ENCODE measurements at regions not wholly inside any gene's neighbourhood (a gene's known extent, or its start where the extent isn't known, plus 50 kb on each side); places are given as distances from the start of the nearest gene placed in this dataset.

GRCh38 chr20:22403632-22404361 is 180.6 kb downstream of the FOXA2 start:
- no peak for ATAC-seq

DNA sequence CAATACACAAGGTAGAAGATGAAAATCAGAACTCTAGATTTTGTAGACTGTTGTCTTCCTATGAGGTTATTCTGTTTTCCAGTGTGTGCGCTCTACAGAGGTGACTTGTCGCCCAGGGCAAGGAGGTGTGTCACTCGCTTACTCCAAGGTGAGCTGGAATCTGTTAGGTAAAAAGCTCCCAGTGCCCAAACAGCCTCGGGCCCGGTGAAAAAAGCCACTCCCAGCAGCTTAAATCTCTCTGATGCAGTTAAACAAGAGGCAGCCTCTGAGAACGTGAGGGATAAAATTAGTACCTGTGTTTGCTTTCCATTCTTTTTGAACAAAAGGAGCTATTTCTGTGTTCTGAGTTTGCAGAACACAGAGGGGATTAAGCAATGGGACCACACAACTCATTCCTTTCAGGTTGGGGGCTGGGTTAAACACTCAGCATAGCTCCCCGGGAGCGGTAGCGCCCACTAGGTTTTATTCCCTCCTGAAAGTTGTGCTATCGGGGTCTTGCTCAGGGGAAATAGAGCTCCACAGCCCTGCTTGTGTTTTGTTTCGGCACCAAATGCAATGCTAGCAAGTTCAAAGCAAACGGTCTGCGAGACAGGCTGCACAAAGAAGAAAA is 181.2 kb downstream of the FOXA2 start:
- ATAC-seq = peak; percentile 71

DNA sequence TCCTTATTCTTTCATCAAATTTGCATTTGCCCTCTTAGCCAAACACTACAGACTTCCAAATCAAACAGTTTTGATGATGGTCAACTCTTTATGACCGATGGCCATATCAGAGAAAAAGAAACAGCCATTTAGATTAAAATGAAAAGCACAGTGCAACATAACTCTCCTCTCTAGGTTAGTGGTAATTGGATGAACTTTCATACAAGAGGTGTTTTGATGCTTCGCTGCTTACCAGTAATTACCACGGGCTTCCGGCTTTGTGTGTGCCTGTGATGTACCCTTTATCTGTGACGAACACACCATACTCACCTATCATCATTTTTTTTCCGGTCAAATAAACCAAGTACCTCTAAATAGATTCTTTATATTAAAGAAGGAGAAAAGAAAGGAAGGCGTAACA is 181.8 kb downstream of the FOXA2 start:
- ATAC-seq = no peak

DNA sequence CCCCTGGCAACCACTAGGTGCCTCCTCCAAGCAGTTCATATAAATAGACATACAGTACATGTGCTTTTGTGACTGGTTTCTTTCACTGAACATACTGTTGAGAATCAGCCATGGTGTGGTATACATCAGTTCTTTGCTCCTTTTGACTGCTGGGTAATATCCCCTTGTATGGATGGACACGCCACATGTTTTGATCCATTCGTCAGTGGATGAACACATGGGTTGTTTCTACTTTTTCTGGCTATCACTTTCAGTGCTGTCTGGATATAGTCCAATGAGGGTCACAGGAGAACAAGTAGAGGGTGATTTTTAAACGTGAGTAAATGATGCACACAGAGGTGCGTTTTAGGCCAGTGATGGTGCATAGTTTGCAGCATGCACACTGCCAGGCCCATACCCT is 183.9 kb downstream of the FOXA2 start:
- no peak for ATAC-seq

- no peak for ATAC-seq
Observed at GRCh38 chr20:22394583-22394982, 189.8 kb downstream of the FOXA2 start.

DNA sequence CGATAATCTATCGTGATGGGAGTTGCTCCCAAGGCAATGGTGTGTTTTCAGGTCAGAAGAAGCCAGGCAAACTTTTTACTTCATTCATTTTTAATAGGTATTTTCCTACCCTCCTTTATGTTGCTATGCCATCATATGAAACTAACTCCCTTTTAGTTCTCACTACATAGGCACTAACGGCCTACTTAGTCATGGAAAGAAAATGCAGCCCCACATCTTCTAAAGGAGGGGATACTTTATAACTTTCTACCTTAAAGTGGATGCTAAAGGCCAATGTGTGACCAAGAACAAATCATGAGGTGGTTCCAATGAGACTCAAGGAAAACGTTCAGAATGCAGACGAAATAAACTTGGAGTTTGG is 193.8 kb downstream of the FOXA2 start:
- ATAC-seq = no peak

- peak; percentile 93 for ATAC-seq
Observed at GRCh38 chr20:22389836-22390542, 194.4 kb downstream of the FOXA2 start.

DNA sequence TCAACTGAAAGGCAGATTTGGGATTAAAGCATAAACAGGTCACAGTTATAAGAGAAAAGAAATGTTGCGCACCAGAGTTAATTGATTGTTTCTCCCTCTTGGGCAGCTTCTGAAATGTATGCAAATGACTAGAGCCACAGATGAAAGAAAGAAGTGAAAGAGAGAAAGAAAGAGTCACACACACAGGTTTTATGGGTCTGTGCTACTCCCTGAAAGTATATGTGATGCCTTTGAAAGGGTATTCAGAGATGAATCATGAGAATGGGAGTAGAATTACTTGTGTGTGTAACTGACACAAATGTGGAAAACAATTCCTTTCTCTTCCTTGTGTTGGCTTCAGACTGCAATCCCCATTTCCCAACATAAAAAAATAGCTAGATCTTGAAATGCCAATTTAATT is 196.9 kb downstream of the FOXA2 start:
- no peak for ATAC-seq

DNA sequence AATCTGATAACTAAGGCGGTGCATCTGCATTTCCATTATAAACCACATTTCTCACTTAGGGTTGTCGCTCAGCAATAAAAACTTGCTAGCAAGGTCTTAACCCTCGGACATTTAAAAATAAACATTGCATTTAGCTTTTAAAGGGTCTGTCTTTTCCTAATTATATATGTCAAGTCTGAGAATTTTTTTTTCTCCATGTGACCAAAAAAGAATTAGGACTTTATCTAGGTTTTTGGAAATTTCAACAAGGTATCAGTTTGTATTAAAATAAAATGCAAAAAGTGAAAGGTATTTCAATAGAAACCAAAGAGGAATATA is 198.1 kb downstream of the FOXA2 start:
- no peak for ATAC-seq

- ATAC-seq = no peak
Observed at GRCh38 chr20:22385602-22386305, 198.6 kb downstream of the FOXA2 start.

DNA sequence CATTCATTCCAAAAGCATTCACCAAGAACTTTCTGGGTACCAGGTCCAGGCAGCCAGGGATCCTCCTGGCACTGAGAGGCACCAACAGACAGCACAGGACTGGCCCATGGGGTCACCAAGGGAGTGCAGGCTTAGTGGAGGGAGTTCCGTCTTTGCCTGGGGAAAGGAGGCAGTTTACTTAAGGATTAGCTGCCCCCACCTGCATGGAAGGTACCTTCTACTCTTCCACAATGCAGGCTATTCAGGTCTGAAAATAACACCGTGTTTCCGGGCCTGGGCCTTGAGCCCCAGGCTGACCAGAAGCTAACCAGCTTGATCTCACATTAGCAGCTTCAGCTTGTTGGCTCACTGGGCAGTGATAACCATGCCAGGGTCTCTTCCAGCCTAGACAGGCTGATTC is 199.4 kb downstream of the FOXA2 start:
- ATAC-seq = no peak

GRCh38 chr20:22383156-22383555 is 201.2 kb downstream of the FOXA2 start:
- no peak for ATAC-seq

GRCh38 chr20:22382742-22383141 is 201.6 kb downstream of the FOXA2 start:
- ATAC-seq = peak; percentile 26

DNA sequence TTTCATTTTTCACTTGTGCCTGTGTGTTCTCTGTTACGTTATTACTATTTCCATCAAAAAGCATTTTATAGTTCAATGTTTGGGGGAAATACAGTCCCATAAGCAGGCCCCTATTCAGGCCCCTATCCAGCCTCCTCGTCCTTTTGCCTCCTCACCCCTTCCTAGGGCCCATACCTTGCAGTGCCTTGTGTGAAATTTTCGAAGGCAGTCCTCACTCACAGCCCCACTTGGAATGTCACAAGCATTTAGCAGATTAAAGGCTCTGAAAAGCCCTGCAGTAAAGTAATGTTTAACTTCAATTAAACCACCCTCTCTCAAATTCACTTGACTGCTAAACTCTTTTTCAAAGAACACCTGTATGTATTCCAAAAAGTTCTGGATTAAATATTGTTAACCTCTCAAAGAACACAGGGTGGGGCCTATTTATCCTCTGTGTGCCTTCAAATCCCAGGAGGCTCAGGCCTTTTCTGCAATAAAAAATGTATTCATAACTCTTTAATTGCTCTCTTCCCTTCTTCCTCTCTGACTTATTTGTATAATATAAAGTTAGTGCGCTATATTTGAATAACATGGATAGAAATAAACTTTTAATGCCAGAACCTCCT is 202.5 kb downstream of the FOXA2 start:
- ATAC-seq = no peak

- peak; percentile 89 for ATAC-seq
Observed at GRCh38 chr20:22379472-22379871, 204.9 kb downstream of the FOXA2 start.

DNA sequence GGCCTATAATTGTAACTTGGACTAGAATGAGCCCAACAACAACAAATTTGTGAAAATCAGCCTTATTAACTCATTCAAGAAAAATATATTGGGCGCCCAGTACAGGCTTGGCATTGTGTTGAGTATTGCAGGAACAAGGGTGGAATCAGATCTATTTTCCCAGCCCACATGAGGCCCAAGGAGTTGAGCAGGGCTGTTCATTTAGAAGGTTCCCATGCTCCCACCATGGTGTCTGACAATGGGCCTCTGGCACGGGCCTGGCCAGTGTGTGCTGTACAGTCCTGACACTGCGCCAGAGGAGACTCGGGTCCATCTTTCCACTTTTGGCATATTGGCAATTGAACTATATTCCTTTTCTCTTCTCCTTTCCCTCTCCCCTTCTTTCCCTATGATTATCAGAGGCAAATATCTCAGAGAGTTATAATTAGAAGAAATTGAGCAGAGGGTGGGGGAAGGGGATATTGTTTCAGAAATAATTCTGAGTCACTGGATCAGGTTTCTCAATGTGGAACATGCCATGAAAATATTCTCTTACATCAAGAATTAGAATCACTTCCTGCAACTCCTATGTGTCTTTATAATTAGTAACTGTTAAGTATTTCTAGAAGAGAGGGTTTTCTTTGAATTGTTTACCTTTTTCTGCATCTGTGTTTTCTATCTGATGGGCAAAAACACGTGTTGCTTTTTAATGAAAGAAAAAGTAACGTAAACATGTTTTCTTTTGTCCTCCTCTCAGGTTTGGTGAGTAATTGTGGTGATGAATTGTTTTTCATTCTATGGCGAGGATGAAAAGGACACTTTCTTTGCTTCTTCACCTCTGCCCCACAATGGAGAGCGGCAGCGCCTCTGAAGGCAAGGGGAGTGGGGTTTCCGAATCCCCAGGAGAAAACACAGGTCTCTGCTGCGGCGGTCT is 209.4 kb downstream of the FOXA2 start:
- ATAC-seq = no peak

DNA sequence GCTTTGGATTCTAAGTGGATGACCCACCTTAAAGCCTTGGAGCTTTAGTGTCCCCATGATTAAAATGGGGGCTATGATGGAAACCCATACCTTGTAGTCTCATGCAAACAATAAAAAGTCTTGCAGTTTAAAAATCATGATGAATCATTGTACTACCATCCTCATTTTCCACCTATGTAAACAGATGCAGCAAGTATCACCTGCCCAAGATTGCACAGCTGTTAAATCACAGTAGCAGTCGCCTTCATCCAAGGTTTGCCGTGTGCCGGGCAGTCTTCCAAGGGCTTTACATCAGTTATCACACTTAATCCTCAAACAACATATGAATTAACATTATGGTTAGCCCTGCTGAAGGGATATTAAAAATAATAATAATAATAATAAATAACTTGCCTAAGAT is 210.3 kb downstream of the FOXA2 start:
- no peak for ATAC-seq

DNA sequence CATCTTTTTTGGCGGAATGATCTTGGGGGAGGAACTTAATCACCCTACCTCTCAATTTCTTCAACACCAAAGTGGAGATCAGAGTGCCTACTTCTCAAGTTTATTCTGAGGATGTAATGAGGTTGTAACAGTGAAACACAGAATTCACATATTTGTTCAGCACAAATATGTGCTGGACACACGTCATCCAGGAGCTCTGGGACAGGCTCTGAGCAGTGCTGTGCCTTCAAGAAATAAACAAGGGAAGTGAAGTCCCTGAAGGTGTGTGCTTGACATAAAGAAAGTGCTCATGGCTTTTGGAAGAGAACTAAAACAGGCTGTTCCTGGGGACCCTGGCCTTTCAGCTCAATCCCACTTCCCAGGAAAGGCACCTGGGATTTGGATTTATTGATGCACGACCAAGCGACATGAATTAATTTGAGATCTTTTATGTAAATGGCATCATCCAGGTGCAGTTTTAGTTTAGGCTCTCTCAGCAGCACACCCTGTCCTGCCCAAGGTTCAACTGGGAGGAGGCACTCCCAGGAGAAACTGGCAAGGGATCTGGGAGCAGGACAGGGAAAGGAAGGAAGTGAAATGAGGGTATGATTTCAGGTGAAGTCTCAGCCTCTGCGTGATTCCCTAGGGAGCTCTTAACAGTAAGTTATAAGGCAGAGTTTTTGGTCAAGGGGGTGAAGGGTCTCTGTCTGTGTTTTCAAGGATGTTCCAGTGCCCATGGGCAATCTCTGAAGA is 211.0 kb downstream of the FOXA2 start:
- no peak for ATAC-seq

DNA sequence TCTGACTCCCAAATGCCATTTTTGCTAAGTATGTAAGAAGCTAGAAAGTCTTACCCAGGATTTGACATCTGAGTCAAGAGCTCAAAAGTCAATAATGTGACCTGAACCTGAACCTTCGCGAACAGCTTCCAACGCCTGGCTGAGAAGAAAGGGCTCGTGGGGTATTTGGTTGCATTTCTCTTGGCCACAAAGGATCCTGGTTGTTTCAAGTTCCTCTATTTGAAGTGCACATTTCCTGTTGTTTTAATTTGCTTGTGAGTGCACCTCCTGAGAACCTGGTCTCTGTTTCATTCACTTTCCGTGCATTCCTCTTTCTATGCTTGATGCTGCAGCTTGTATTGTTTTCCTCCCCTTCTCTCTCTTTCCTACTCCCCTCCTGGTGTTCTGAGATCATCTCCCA is 212.5 kb downstream of the FOXA2 start:
- ATAC-seq = no peak

DNA sequence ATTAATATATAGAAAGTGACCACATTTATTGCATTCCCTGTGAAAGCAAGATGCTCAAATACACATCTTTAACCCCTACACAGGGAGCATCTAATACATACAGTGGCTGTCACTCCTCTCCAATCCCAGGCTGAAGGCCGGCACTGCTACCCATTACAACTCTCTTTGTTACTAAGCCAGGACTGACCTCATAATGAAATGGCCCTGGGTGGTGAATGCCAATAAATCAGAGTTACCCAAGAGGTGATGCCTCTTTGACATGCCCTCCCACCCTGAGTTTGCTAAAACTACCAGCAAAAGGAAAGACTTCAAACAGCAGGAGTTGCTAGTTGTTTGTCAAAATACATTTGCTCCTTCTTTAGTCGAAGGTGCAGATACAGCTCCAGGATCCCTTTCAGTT is 214.2 kb downstream of the FOXA2 start:
- no peak for ATAC-seq

- no peak for ATAC-seq
Observed at GRCh38 chr20:22369100-22369499, 215.3 kb downstream of the FOXA2 start.

Measured in esophagus mucosa (tissue), 1 donor.